HCT116 (cell line): ENCODE measurements at regions not wholly inside any gene's neighbourhood (a gene's known extent, or its start where the extent isn't known, plus 50 kb on each side); places are given as distances from the start of the nearest gene placed in this dataset.

Experiments
- ATAC-seq: fragments of 200-7000 bp; cut with Tn5 transposase; 2 replicates; pipeline ENCODE4 v1.9.1; 2020; ENCODE audit warnings: mild to moderate bottlenecking, moderate library complexity
- BruUV-seq: library from RNA; stranded (reverse); fragments of 400-500 nt; replicated peaks from 2 replicates; lab custom pipeline; 2021; lab: Mats Ljungman, UMichigan
- CTCF ChIA-PET: fragments of 300-600 bp; sonication (Branson Sonifier 250); formaldehyde crosslinking; loops from one replicate; lab custom pipeline; 2021; ENCODE audit warnings: antibody characterized with exemption; lab: Charles Lee
- POLR2A ChIA-PET: fragments of 300-600, 350-600 bp; sonication (Branson Sonifier 250); formaldehyde crosslinking; loops from one replicate; lab custom pipeline; 2021; ENCODE audit warnings: antibody characterized with exemption; lab: Charles Lee
- RAD21 ChIA-PET, 2 experiments: fragments of 300-600 bp; sonication (Branson Sonifier 250); formaldehyde crosslinking; loops; one replicate each; lab custom pipeline; 2023; ENCODE audit warnings: low total read pairs in 2 of 2; ENCODE audit not compliant: uncharacterized antibody in 2 of 2, unreplicated experiment in 2 of 2, low non-redundant PET in 1 of 2; lab: Charles Lee
- DNase-seq: peaks from one replicate; pipeline ENCODE4 v3.0.0-alpha.2; 2010; ENCODE audit warnings: low read depth, low spot score
- H2AFZ ChIP-seq: fragments of 200-600 bp; shearing (Covaris generic), sonication (generic); 2 replicates; pipeline ENCODE4 v1.6.1; 2017; ENCODE audit warnings: low read depth, mixed run types, mixed read lengths, antibody characterized with exemption, low read length; ENCODE audit not compliant: poor library complexity, severe bottlenecking
- H3K27ac ChIP-seq: 2 replicates; pipeline ENCODE4 v1.5.1; 2012; ENCODE audit warnings: low read depth, low read length
- H3K27me3 ChIP-seq: fragments of 200-600 bp; sonication (generic); 2 replicates; pipeline ENCODE4 v1.6.1; 2016; ENCODE audit warnings: mixed run types, low read length, mixed read lengths; ENCODE audit not compliant: insufficient read depth
- H3K36me3 ChIP-seq, 2 experiments: fragments of 200-500 bp in 1 of 2; fragments of 200-600 bp in 1 of 2; sonication (Bioruptor generic) in 1 of 2; sonication (generic) in 1 of 2; 2 replicates each; pipeline versions ENCODE4 v1.5.1 to v1.6.1; 2014 to 2016; ENCODE audit warnings: low read length in 2 of 2, inconsistent platforms in 1 of 2, mixed read lengths in 1 of 2, mixed run types in 1 of 2; ENCODE audit not compliant: insufficient read depth in 2 of 2, control insufficient read depth in 1 of 2
- H3K4me1 ChIP-seq, 2 experiments: fragments of 200-600 bp in 1 of 2; sonication (generic) in 1 of 2; 2 replicates each; pipeline versions ENCODE4 v1.5.1 to v1.6.1; 2012 to 2017; ENCODE audit warnings: low read length in 2 of 2, inconsistent platforms in 1 of 2, mild to moderate bottlenecking in 1 of 2, mixed read lengths in 1 of 2, mixed run types in 1 of 2, moderate library complexity in 1 of 2; ENCODE audit not compliant: insufficient read depth in 2 of 2, control insufficient read depth in 1 of 2
- H3K4me2 ChIP-seq: fragments of 200-600 bp; sonication (generic); 2 replicates; pipeline ENCODE4 v1.6.1; 2017; ENCODE audit warnings: mixed run types, low read length, mixed read lengths
- H3K4me3 ChIP-seq, 2 experiments: fragments of 200-600 bp in 1 of 2; sonication (generic) in 1 of 2; replicated peaks in 1 of 2; 2 replicates each; pipeline ENCODE4 v1.5.1; 2011 to 2016; ENCODE audit warnings: low read length in 2 of 2, control low read depth in 1 of 2, low read depth in 1 of 2, mild to moderate bottlenecking in 1 of 2, mixed read lengths in 1 of 2, mixed run types in 1 of 2
- H3K79me2 ChIP-seq: fragments of 200-600 bp; sonication (generic); 2 replicates; pipeline ENCODE4 v1.6.1; 2017; ENCODE audit warnings: mild to moderate bottlenecking, mixed run types, low read length, moderate library complexity, mixed read lengths; ENCODE audit not compliant: insufficient read depth
- H3K9ac ChIP-seq: fragments of 200-600 bp; sonication (generic); 2 replicates; pipeline ENCODE4 v1.6.1; 2016; ENCODE audit warnings: low read length, mixed read lengths
- H3K9me2 ChIP-seq: fragments of 200-600 bp; sonication (generic), shearing (Covaris generic); 2 replicates; pipeline ENCODE4 v1.6.1; 2017; ENCODE audit warnings: mixed run types, mild to moderate bottlenecking, moderate library complexity; ENCODE audit not compliant: insufficient read depth
- H3K9me3 ChIP-seq, 2 experiments: fragments of 200-500 bp in 1 of 2; fragments of 200-600 bp in 1 of 2; sonication (Bioruptor generic) in 1 of 2; sonication (generic) in 1 of 2; 2 replicates each; pipeline ENCODE4 v1.6.1; 2014 to 2017; ENCODE audit warnings: low read length in 2 of 2, mixed read lengths in 2 of 2, inconsistent platforms in 1 of 2, low read depth in 1 of 2, mild to moderate bottlenecking in 1 of 2, mixed run types in 1 of 2, moderate library complexity in 1 of 2; ENCODE audit not compliant: control insufficient read depth in 1 of 2, insufficient read depth in 1 of 2
- H4K20me1 ChIP-seq: fragments of 200-600 bp; sonication (generic), shearing (Covaris generic); 2 replicates; pipeline ENCODE4 v1.6.1; 2017; ENCODE audit warnings: mixed run types, mild to moderate bottlenecking, moderate library complexity; ENCODE audit not compliant: insufficient read depth
- ATF3 ChIP-seq: IDR thresholded peaks from 2 replicates; pipeline ENCODE4 v1.6.1; 2012
- CBX3 ChIP-seq: IDR thresholded peaks from 2 replicates; pipeline ENCODE4 v1.6.1; 2012; ENCODE audit warnings: low read depth
- CTCF ChIP-seq, 3 experiments: fragments of 200-600 bp in 1 of 3; sonication (generic) in 1 of 3; IDR thresholded peaks in 2 of 3; conservative IDR thresholded peaks in 1 of 3; 2 replicates each; pipeline ENCODE4 v1.5.1; 2012 to 2017; ENCODE audit warnings: low read depth in 2 of 3, low read length in 2 of 3, antibody characterized with exemption in 1 of 3, borderline replicate concordance in 1 of 3, control low read depth in 1 of 3, mild to moderate bottlenecking in 1 of 3, mixed read lengths in 1 of 3, mixed run types in 1 of 3, moderate library complexity in 1 of 3; ENCODE audit not compliant: insufficient read depth in 1 of 3
- EGR1 ChIP-seq: IDR thresholded peaks from 2 replicates; pipeline ENCODE4 v1.6.1; 2012; ENCODE audit warnings: low read depth
- EZH2 ChIP-seq: fragments of 200-600 bp; sonication (generic); IDR thresholded peaks from 2 replicates; pipeline ENCODE4 v1.6.1; 2017; ENCODE audit warnings: antibody characterized with exemption, mixed run types
- EZH2phosphoT487 ChIP-seq: fragments of 200-600 bp; IDR thresholded peaks from 2 replicates; pipeline ENCODE4 v1.6.1; 2018; ENCODE audit warnings: antibody characterized with exemption, borderline replicate concordance
- FOSL1 ChIP-seq: IDR thresholded peaks from 2 replicates; pipeline ENCODE4 v1.6.1; 2012; ENCODE audit warnings: low read depth
- JUND ChIP-seq: IDR thresholded peaks from 2 replicates; pipeline ENCODE4 v1.6.1; 2012
- POLR2A ChIP-seq: IDR thresholded peaks from 2 replicates; pipeline ENCODE4 v1.7.0; 2011; ENCODE audit warnings: borderline replicate concordance; ENCODE audit not compliant: insufficient read depth, insufficient read length; ENCODE audit errors: extremely low read depth
- POLR2AphosphoS5 ChIP-seq: IDR thresholded peaks from 2 replicates; pipeline ENCODE4 v1.6.1; 2011; ENCODE audit warnings: mild to moderate bottlenecking, low read depth, low read length, moderate library complexity
- RAD21 ChIP-seq: IDR thresholded peaks from 2 replicates; pipeline ENCODE4 v1.6.1; 2012; ENCODE audit warnings: low read depth, mild to moderate bottlenecking
- REST ChIP-seq: IDR thresholded peaks from 2 replicates; pipeline ENCODE4 v1.6.1; 2012; ENCODE audit warnings: low read depth
- TCF7L2 ChIP-seq: IDR thresholded peaks from 2 replicates; pipeline ENCODE4 v1.7.0; 2011; ENCODE audit warnings: borderline replicate concordance, inconsistent platforms; ENCODE audit not compliant: insufficient read depth, insufficient read length; ENCODE audit errors: extremely low read depth
- YY1 ChIP-seq: IDR thresholded peaks from 2 replicates; pipeline ENCODE4 v1.6.1; 2011; ENCODE audit warnings: low read length, low read depth, moderate library complexity, mild to moderate bottlenecking; ENCODE audit not compliant: insufficient replicate concordance; ENCODE audit errors: extremely low read depth
- intact Hi-C: fragments of 100-400 bp; cut with micrococcal nuclease; formaldehyde crosslinking; loops from 2 replicates; pipeline ENCODE4 v1.10.0; 2022

GRCh38 chr3:82637574-82637973 is 876.1 kb upstream of the GBE1 start:
- no peaks in the 10 kb centered on the region for H3K4me1 ChIP-seq
- H3K9ac ChIP-seq, result no peak overlapping the region
- no peaks in the 10 kb centered on the region for H3K9me2 ChIP-seq
- intact Hi-C loops, result no loop called here
- no peaks in the 10 kb centered on the region for H3K79me2 ChIP-seq
- ChIA-PET CTCF (no interaction called here), POLR2A (no interaction called here), RAD21 (no interaction called here)
- H3K4me2 ChIP-seq, result no peak overlapping the region
- no TSS peak for BruUV-seq
- H3K4me3 ChIP-seq, result no peak overlapping the region
- ATAC-seq (no peak), DNase-seq (no peak)
- no peaks in the 10 kb centered on the region for H3K36me3 ChIP-seq
- no peaks in the 10 kb centered on the region for H4K20me1 ChIP-seq
- no peak overlapping the region for H2AFZ ChIP-seq
- no peak overlapping the region for H3K27ac ChIP-seq
- no peaks in the 10 kb centered on the region for H3K27me3 ChIP-seq
- no peaks in the 10 kb centered on the region for H3K9me3 ChIP-seq
- TF ChIP-seq EGR1 (no peak), ATF3 (no peak), CTCF (IDR thresholded peaks at IDR 0.05 in 2 of 3, conservative IDR thresholded peaks at IDR 0.05 in 1 of 3; ENCODE audit: borderline replicate concordance in 1 of 3, insufficient read depth in 1 of 3, low read depth in 2 of 3, low read length in 2 of 3) (no peak), RAD21 (no peak), CBX3 (no peak), EZH2phosphoT487 (no peak), POLR2A (no peak), POLR2AphosphoS5 (no peak), TCF7L2 (no peak), YY1 (no peak), REST (no peak), EZH2 (no peak), FOSL1 (no peak), JUND (no peak)
